Bronchial epithelial cell (primary cell): ENCODE measurements at regions not wholly inside any gene's neighbourhood (a gene's known extent, or its start where the extent isn't known, plus 50 kb on each side); places are given as distances from the start of the nearest gene placed in this dataset.
"Not testable (repeated sequence)": the region's sequence is repeated elsewhere in the genome, so short reads cannot be mapped to it uniquely, and the experiment has no call there.

Experiments
- DNase-seq: peaks from one replicate; pipeline ENCODE4 v3.0.0-alpha.2; 2010; ENCODE audit warnings: low read depth
- FAIRE-seq: peaks from 2 replicates; lab custom pipeline; 2011; peaks lifted over from hg19 to GRCh38; lab: Jason Lieb, UNC
- H3K27me3 ChIP-seq: 2 replicates; pipeline ENCODE4 v1.5.1; 2011; ENCODE audit warnings: low read length; ENCODE audit not compliant: control insufficient read depth, insufficient read depth
- H3K36me3 ChIP-seq: 2 replicates; pipeline ENCODE4 v1.5.1; 2011; ENCODE audit warnings: low read length; ENCODE audit not compliant: control insufficient read depth, insufficient read depth
- H3K4me3 ChIP-seq: 2 replicates; pipeline ENCODE4 v1.5.1; 2011; ENCODE audit warnings: mild to moderate bottlenecking, low read depth, low read length, control low read depth
- CTCF ChIP-seq: IDR thresholded peaks from 2 replicates; pipeline ENCODE4 v1.5.1; 2011; ENCODE audit warnings: mild to moderate bottlenecking, moderate library complexity, low read length, control low read depth, inconsistent platforms; ENCODE audit not compliant: insufficient read depth, severe bottlenecking

GRCh38 chr11:130562549-130562948, 114.1 kb downstream of the ADAMTS15 start:
- TF ChIP-seq CTCF: no peak
- FAIRE-seq: no peak
- DNase-seq: no peak
- no peaks in the 10 kb centered on the region for H3K27me3 ChIP-seq
- H3K4me3 ChIP-seq: no peak overlapping the region
- H3K36me3 ChIP-seq: no peaks in the 10 kb centered on the region

- FAIRE-seq, H3K4me3 ChIP-seq, DNase-seq, H3K27me3 ChIP-seq, H3K36me3 ChIP-seq: not testable (repeated sequence)
Observed at GRCh38 chr11:130566360-130566759, 117.9 kb downstream of the ADAMTS15 start.

DNA sequence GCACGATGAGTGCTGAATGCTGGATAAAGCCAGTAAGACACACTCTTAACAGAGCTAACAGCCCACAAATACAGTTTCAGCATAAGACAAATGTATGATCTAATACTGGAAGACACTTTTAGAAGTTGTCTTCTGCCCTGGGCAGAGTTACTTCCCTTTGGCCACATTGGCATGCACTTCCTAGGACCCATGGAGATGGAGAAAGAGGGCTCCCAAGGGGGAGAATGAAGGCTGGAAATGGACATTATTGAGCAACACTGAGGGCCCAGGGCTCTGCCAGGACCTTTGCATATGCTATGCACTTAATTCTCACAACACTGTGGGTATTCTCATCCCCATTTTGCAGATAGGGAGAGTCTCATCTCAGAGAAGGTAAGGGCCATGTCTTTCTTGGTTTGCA, 123.1 kb downstream of the ADAMTS15 start:
- H3K36me3 ChIP-seq: no peaks in the 10 kb centered on the region
- no peak for TF ChIP-seq CTCF
- DNase-seq (no peak), FAIRE-seq (no peak)
- H3K4me3 ChIP-seq: no peak overlapping the region
- H3K27me3 ChIP-seq: no peaks in the 10 kb centered on the region

GRCh38 chr11:130571947-130572584, 123.6 kb downstream of the ADAMTS15 start:
- Histone ChIP-seq H3K4me3 (no peak overlapping the region), H3K27me3 (no peaks in the 10 kb centered on the region), H3K36me3 (no peaks in the 10 kb centered on the region)
- FAIRE-seq (peak; percentile 60), DNase-seq (no peak)
- TF ChIP-seq CTCF: no peak

DNA sequence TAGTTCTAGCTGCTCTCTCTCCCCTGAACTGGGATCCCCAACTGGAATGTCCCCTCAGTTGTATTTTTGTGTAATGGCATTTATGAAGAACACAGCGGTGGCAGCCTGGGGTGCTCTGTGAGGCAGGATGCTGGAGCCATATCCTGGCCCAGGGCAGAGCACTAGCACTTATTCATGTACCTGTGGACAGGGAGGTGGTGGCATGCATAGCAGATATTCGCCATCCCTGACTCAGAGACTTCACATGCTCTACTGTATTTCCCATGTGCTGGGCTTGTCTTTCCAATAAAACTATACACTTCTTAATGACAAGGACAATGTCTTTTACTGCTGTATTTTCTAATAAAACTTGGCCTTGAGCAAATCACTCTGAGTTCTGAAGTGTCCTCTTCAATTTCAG, 125.3 kb downstream of the ADAMTS15 start:
- FAIRE-seq (no peak), DNase-seq (peak; percentile 83)
- Histone ChIP-seq H3K4me3 (no peak overlapping the region), H3K36me3 (no peaks in the 10 kb centered on the region), H3K27me3 (no peaks in the 10 kb centered on the region)
- no peak for TF ChIP-seq CTCF

GRCh38 chr11:130574740-130575139, 126.3 kb downstream of the ADAMTS15 start:
- no peak for TF ChIP-seq CTCF
- H3K36me3 ChIP-seq: no peaks in the 10 kb centered on the region
- no peak for FAIRE-seq
- H3K27me3 ChIP-seq: no peaks in the 10 kb centered on the region
- no peak for DNase-seq
- no peak overlapping the region for H3K4me3 ChIP-seq
